Adrenal gland (tissue), 9 donors: ENCODE measurements at regions not wholly inside any gene's neighbourhood (a gene's known extent, or its start where the extent isn't known, plus 50 kb on each side); places are given as distances from the start of the nearest gene placed in this dataset.
A peak's percentile ranks its signal among the peaks of the same experiment; 100 is the strongest.

Source experiments
- DNase-seq, 7 donors: peaks; one replicate each; pipeline ENCODE4 v3.0.0-alpha.2; 2019 to 2020
- H3K27ac ChIP-seq, 5 donors: fragments of 200-600 bp; sonication (generic) in 4 of 5; 1 replicate in 3 of 5; 2 replicates in 2 of 5; pipeline versions ENCODE4 v1.5.1 to v1.8.0; 2016 to 2020; ENCODE audit warnings: mild to moderate bottlenecking in 1 of 5
- H3K27me3 ChIP-seq: fragments of 200-600 bp; 2 replicates; pipeline ENCODE4 v1.8.0; 2021
- H3K36me3 ChIP-seq, 2 donors: fragments of 200-600 bp; replicated peaks in 1 of 2; 1 replicate in 1 of 2; 2 replicates in 1 of 2; pipeline versions ENCODE4 v1.5.1 to v1.8.0; 2018 to 2022
- H3K4me1 ChIP-seq, 2 donors: fragments of 200-600 bp; replicated peaks in 1 of 2; 1 replicate in 1 of 2; 2 replicates in 1 of 2; pipeline versions ENCODE4 v1.5.1 to v1.8.0; 2018 to 2021
- H3K4me3 ChIP-seq, 4 donors: fragments of 200-600 bp; sonication (generic) in 3 of 4; one replicate each; pipeline ENCODE4 v1.5.1; 2016 to 2018
- H3K9me3 ChIP-seq, 3 donors: fragments of 200-600 bp; sonication (generic) in 1 of 3; replicated peaks in 1 of 3; 1 replicate in 2 of 3; 2 replicates in 1 of 3; pipeline versions ENCODE4 v1.5.1 to v1.8.0; 2016 to 2021
- CTCF ChIP-seq, 6 experiments: fragments of 450-650 bp in 4 of 6; fragments of 200-600 bp in 2 of 6; sonication (generic) in 1 of 6; IDR thresholded peaks; 1 replicate in 5 of 6; 2 replicates in 1 of 6; pipeline versions ENCODE4 v1.5.1 to v1.8.0; 2016 to 2021; ENCODE audit warnings: antibody characterized with exemption in 6 of 6, mild to moderate bottlenecking in 2 of 6, moderate library complexity in 1 of 6
- POLR2A ChIP-seq, 2 donors: fragments of 450-650 bp; IDR thresholded peaks; one replicate each; pipeline ENCODE4 v1.6.1; 2017; ENCODE audit warnings: antibody characterized with exemption in 2 of 2, mild to moderate bottlenecking in 2 of 2, moderate library complexity in 1 of 2
- WGBS, 4 donors: extraction: QIAGEN DNeasy Blood & Tissue Kit in 2 of 4; methylation state at CpG; one replicate each; pipeline versions ENCODE4 v1.1.5 to v1.1.7; 2013 to 2017; 5-methylcytosine and 5-hydroxymethylcytosine counted together
- intact Hi-C, 2 donors: fragments of 100-400 bp; cut with DNase I; formaldehyde crosslinking; loops; one replicate each; pipeline versions ENCODE4 v1.14.1 to v1.15.0; 2022 to 2023
- donor health status: healthy with polysubstance abuse.
- donor health status: Bipolar disorder and iron deficiency.
- donor health status: DM: yes; HTN: yes; CAD: no.
- donor health status: DM: no; HTN: no; CAD: no.
- donor health status: DM: no; HTN: no; CAD: no.

GRCh38 chr5:4295663-4296339, 700.2 kb downstream of the IRX1 start:
- Histone ChIP-seq H3K36me3 (no peaks in the 10 kb centered on the region), H3K4me1 (no peaks in the 10 kb centered on the region), H3K27ac (no peak overlapping the region), H3K4me3 (no peak overlapping the region), H3K27me3 (no peaks in the 10 kb centered on the region), H3K9me3 (no peaks in the 10 kb centered on the region)
- DNase-seq, result no peak
- TF ChIP-seq CTCF (IDR thresholded peaks at IDR 0.05), result peak in 3 of 6 experiments; percentile 14 to 33 (median 21)
- no peak for TF ChIP-seq POLR2A (IDR thresholded peaks at IDR 0.05)
- 26 to 31% (median 30%) methylated on average over 13 of the region's 13 CpGs for WGBS, 4 donors
- intact Hi-C loops, result no loop called here

DNA sequence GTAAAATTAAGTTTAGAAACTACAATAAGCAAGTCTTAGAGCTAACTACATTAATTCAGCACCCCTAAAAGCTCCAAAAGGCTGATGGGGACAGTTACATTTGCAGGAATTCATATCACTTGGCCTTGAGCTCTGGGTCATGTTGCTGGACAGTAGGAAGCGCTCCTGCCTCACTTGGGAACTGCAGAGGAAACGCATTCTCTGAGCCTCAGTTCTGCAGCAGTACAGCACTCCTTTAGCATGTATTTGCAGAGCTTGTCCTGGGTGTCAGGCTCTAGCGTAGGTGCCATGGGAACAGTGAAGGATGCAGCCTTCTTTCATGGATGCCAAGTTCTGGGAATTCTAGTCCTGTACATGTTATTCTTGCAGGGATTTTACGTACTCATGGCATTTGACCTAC, 710.4 kb downstream of the IRX1 start:
- H3K27ac ChIP-seq, result no peak overlapping the region
- no peak overlapping the region for H3K4me3 ChIP-seq
- no peaks in the 10 kb centered on the region for H3K4me1 ChIP-seq
- 71 to 80% (median 73%) methylated on average over 4 of the region's 4 CpGs for WGBS, 4 donors
- H3K27me3 ChIP-seq, result no peaks in the 10 kb centered on the region
- DNase-seq, result no peak
- TF ChIP-seq CTCF (IDR thresholded peaks at IDR 0.05), result no peak
- no peak for TF ChIP-seq POLR2A (IDR thresholded peaks at IDR 0.05)
- no peaks in the 10 kb centered on the region for H3K9me3 ChIP-seq
- intact Hi-C loops, result no loop called here
- H3K36me3 ChIP-seq, result no peaks in the 10 kb centered on the region

DNA sequence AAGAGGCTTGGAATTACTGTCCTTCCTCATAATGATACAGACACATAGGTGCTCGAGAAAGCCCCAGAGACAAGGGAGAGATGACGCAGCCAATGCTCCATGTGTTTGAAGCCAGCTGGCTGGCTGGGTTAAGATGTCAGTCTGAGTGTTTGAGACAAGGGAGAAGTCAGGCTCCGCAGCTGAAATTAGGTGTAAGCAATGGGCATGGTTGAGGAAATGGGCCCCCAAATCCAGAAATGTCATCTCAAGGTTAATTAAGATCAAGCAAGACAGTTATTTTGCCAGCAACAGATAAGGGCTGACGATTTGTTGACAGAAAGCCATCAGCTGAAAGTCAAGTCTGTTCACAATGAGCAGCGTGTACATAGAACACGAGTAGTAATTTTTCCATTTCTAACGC, 713.4 kb downstream of the IRX1 start:
- Histone ChIP-seq H3K4me1 (no peaks in the 10 kb centered on the region), H3K36me3 (no peaks in the 10 kb centered on the region), H3K4me3 (no peak overlapping the region), H3K27me3 (no peaks in the 10 kb centered on the region), H3K9me3 (no peaks in the 10 kb centered on the region), H3K27ac (no peak overlapping the region)
- WGBS, 4 donors, result 41 to 74% (median 58%) methylated on average over 7 of the region's 7 CpGs
- TF ChIP-seq POLR2A (IDR thresholded peaks at IDR 0.05) (no peak), CTCF (IDR thresholded peaks at IDR 0.05) (no peak)
- intact Hi-C loops, result no loop called here
- no peak for DNase-seq

GRCh38 chr5:4313138-4313537, 717.5 kb downstream of the IRX1 start:
- 51 to 69% (median 60%) methylated on average over 4 to 5 of the region's 5 CpGs for WGBS, 4 donors

More at GRCh38 chr5:4313138-4313537, 717.5 kb downstream of the IRX1 start:
- no peak for DNase-seq
- H3K4me3 ChIP-seq, result no peak overlapping the region
- H3K27ac ChIP-seq, result no peak overlapping the region
- no peaks in the 10 kb centered on the region for H3K9me3 ChIP-seq
- no peaks in the 10 kb centered on the region for H3K4me1 ChIP-seq
- H3K36me3 ChIP-seq, result no peaks in the 10 kb centered on the region
- TF ChIP-seq POLR2A (IDR thresholded peaks at IDR 0.05) (no peak), CTCF (IDR thresholded peaks at IDR 0.05) (no peak)
- intact Hi-C loops, result no loop called here
- H3K27me3 ChIP-seq, result no peaks in the 10 kb centered on the region
